Colonic mucosa (tissue), 4 donors: ENCODE measurements at regions not wholly inside any gene's neighbourhood (a gene's known extent, or its start where the extent isn't known, plus 50 kb on each side); places are given as distances from the start of the nearest gene placed in this dataset.

ENCODE experiments used
- DNase-seq: peaks from one replicate; pipeline ENCODE4 v3.0.0-alpha.2; 2020
- H3K27ac ChIP-seq: fragments of 200-600 bp; one replicate; pipeline ENCODE4 v1.8.0; 2021
- H3K27me3 ChIP-seq: fragments of 200-600 bp; one replicate; pipeline ENCODE4 v1.8.0; 2021
- H3K36me3 ChIP-seq: fragments of 200-600 bp; one replicate; pipeline ENCODE4 v1.8.0; 2021
- H3K4me1 ChIP-seq: fragments of 200-600 bp; one replicate; pipeline ENCODE4 v1.8.0; 2021; ENCODE audit warnings: mild to moderate bottlenecking
- H3K4me3 ChIP-seq: fragments of 200-600 bp; one replicate; pipeline ENCODE4 v1.8.0; 2021
- H3K9ac ChIP-seq, 2 donors: one replicate each; pipeline ENCODE4 v1.7.0; 2013; ENCODE audit warnings: control low read depth in 2 of 2, low read depth in 2 of 2, low read length in 2 of 2
- H3K9me3 ChIP-seq: fragments of 200-600 bp; one replicate; pipeline ENCODE4 v1.8.0; 2021
- CTCF ChIP-seq: fragments of 200-600 bp; IDR thresholded peaks from one replicate; pipeline ENCODE4 v1.8.0; 2022; ENCODE audit warnings: antibody characterized with exemption, mild to moderate bottlenecking
- intact Hi-C: fragments of 100-400 bp; cut with DNase I; formaldehyde crosslinking; loops from one replicate; pipeline ENCODE4 v1.14.1; 2022
- donor health status: healthy.
- donor health status: DM: no; HTN: no; CAD: no.
- donor health status: DM: no; HTN: no; CAD: no.

GRCh38 chr2:57093020-57093419 is 909.2 kb downstream of the CCDC85A start:
- no peak overlapping the region for H3K4me3 ChIP-seq
- intact Hi-C loops = no loop called here
- no peaks in the 10 kb centered on the region for H3K4me1 ChIP-seq
- DNase-seq = no peak
- H3K27me3 ChIP-seq = no peaks in the 10 kb centered on the region
- TF ChIP-seq CTCF = no peak
- H3K36me3 ChIP-seq = no peaks in the 10 kb centered on the region
- no peaks in the 10 kb centered on the region for H3K9me3 ChIP-seq
- no peak overlapping the region for H3K9ac ChIP-seq
- no peak overlapping the region for H3K27ac ChIP-seq

GRCh38 chr2:57097855-57098254 is 914.1 kb downstream of the CCDC85A start:
- TF ChIP-seq CTCF = no peak
- intact Hi-C loops = no loop called here
- Histone ChIP-seq H3K4me1 (no peaks in the 10 kb centered on the region), H3K36me3 (no peaks in the 10 kb centered on the region), H3K27me3 (no peaks in the 10 kb centered on the region), H3K27ac (no peak overlapping the region), H3K9ac (no peak overlapping the region), H3K9me3 (no peaks in the 10 kb centered on the region), H3K4me3 (no peak overlapping the region)
- no peak for DNase-seq

- no peaks in the 10 kb centered on the region for H3K36me3 ChIP-seq
- H3K9ac ChIP-seq = no peak overlapping the region
- TF ChIP-seq CTCF = no peak
- DNase-seq = no peak
- no peak overlapping the region for H3K27ac ChIP-seq
- no peak overlapping the region for H3K4me3 ChIP-seq
- H3K27me3 ChIP-seq = no peaks in the 10 kb centered on the region
- no peaks in the 10 kb centered on the region for H3K9me3 ChIP-seq
- no peaks in the 10 kb centered on the region for H3K4me1 ChIP-seq
- intact Hi-C loops = no loop called here
These were observed 916.6 kb downstream of the CCDC85A start for GRCh38 chr2:57100436-57100835.

GRCh38 chr2:57105694-57106093 is 921.9 kb downstream of the CCDC85A start:
- Histone ChIP-seq H3K9me3 (no peaks in the 10 kb centered on the region), H3K27ac (no peak overlapping the region), H3K4me1 (no peaks in the 10 kb centered on the region), H3K36me3 (no peaks in the 10 kb centered on the region), H3K27me3 (no peaks in the 10 kb centered on the region), H3K4me3 (no peak overlapping the region), H3K9ac (no peak overlapping the region)
- DNase-seq = no peak
- TF ChIP-seq CTCF = no peak
- intact Hi-C loops = no loop called here

- H3K9me3 ChIP-seq = no peaks in the 10 kb centered on the region
- DNase-seq = no peak
- intact Hi-C loops = no loop called here
These were observed 923.6 kb downstream of the CCDC85A start for GRCh38 chr2:57107353-57107752.

More at GRCh38 chr2:57107353-57107752, 923.6 kb downstream of the CCDC85A start:
- H3K27ac ChIP-seq = no peak overlapping the region
- no peak overlapping the region for H3K4me3 ChIP-seq
- H3K27me3 ChIP-seq = no peaks in the 10 kb centered on the region
- no peaks in the 10 kb centered on the region for H3K36me3 ChIP-seq
- no peaks in the 10 kb centered on the region for H3K4me1 ChIP-seq
- no peak for TF ChIP-seq CTCF
- H3K9ac ChIP-seq = no peak overlapping the region
